ENCODE measurements at regions not wholly inside any gene's neighbourhood (a gene's known extent, or its start where the extent isn't known, plus 50 kb on each side); places are given as distances from the start of the nearest gene placed in this dataset.

- TF ChIP-seq NFIC (IDR thresholded peaks at IDR 0.05) (no peak), FOXM1 (IDR thresholded peaks at IDR 0.05; ENCODE audit: borderline replicate concordance, low read depth) (no peak), EP300 (IDR thresholded peaks at IDR 0.05; ENCODE audit: borderline replicate concordance) (no peak)
Measured at GRCh38 chr3:67290438-67290837, 292.3 kb downstream of the KBTBD8 start.

GRCh38 chr3:67291287-67292252, 293.5 kb downstream of the KBTBD8 start:
- TF ChIP-seq FOXM1 (IDR thresholded peaks at IDR 0.05; ENCODE audit: borderline replicate concordance, low read depth) (no peak), TAF1 (IDR thresholded peaks at IDR 0.05; ENCODE audit: low read depth) (no peak), TCF12 (IDR thresholded peaks at IDR 0.05; ENCODE audit: low read depth) (no peak), EGR1 (IDR thresholded peaks at IDR 0.05) (no peak), YY1 (IDR thresholded peaks at IDR 0.05; ENCODE audit: low read depth) (no peak), NFIC (IDR thresholded peaks at IDR 0.05) (no peak), CEBPB (IDR thresholded peaks at IDR 0.05) (no peak), RAD21 (IDR thresholded peaks at IDR 0.05; ENCODE audit: low read depth) (no peak), MAX (IDR thresholded peaks at IDR 0.05) (no peak), EP300 (IDR thresholded peaks at IDR 0.05; ENCODE audit: borderline replicate concordance) (no peak), ZBTB7A (IDR thresholded peaks at IDR 0.05; ENCODE audit: low read depth) (no peak), USF1 (IDR thresholded peaks at IDR 0.05) (no peak), TEAD4 (IDR thresholded peaks at IDR 0.05) (no peak), REST (IDR thresholded peaks at IDR 0.05; ENCODE audit: low read depth) (no peak), CREB1 (IDR thresholded peaks at IDR 0.05; ENCODE audit: low read depth) (no peak)

- TF ChIP-seq CEBPB (IDR thresholded peaks at IDR 0.05) (peak; percentile 84), ZBTB7A (IDR thresholded peaks at IDR 0.05; ENCODE audit: low read depth) (no peak)
Measured at GRCh38 chr3:67292356-67293121, 294.4 kb downstream of the KBTBD8 start.

- TF ChIP-seq ZBTB7A (IDR thresholded peaks at IDR 0.05; ENCODE audit: low read depth) = no peak
- TF ChIP-seq CEBPB (IDR thresholded peaks at IDR 0.05) = no peak
- TF ChIP-seq EP300 (IDR thresholded peaks at IDR 0.05; ENCODE audit: borderline replicate concordance) = no peak
- no peak for TF ChIP-seq TCF12 (IDR thresholded peaks at IDR 0.05; ENCODE audit: low read depth)
- TF ChIP-seq RAD21 (IDR thresholded peaks at IDR 0.05; ENCODE audit: low read depth) = no peak
- TF ChIP-seq REST (IDR thresholded peaks at IDR 0.05; ENCODE audit: low read depth) = no peak
- no peak for TF ChIP-seq FOXM1 (IDR thresholded peaks at IDR 0.05; ENCODE audit: borderline replicate concordance, low read depth)
- no peak for TF ChIP-seq TAF1 (IDR thresholded peaks at IDR 0.05; ENCODE audit: low read depth)
- TF ChIP-seq TEAD4 (IDR thresholded peaks at IDR 0.05) = no peak
- no peak for TF ChIP-seq EGR1 (IDR thresholded peaks at IDR 0.05)
- TF ChIP-seq NFIC (IDR thresholded peaks at IDR 0.05) = no peak
- TF ChIP-seq MAX (IDR thresholded peaks at IDR 0.05) = no peak
- TF ChIP-seq YY1 (IDR thresholded peaks at IDR 0.05; ENCODE audit: low read depth) = no peak
- no peak for TF ChIP-seq CREB1 (IDR thresholded peaks at IDR 0.05; ENCODE audit: low read depth)
- TF ChIP-seq USF1 (IDR thresholded peaks at IDR 0.05) = no peak
Measured at GRCh38 chr3:67294341-67294740, 296.2 kb downstream of the KBTBD8 start.

- no peak for TF ChIP-seq EGR1 (IDR thresholded peaks at IDR 0.05)
- peak; percentile 84 for TF ChIP-seq TCF12 (IDR thresholded peaks at IDR 0.05; ENCODE audit: low read depth)
- peak; percentile 50; the same call in 1 of the 2 replicates for TF ChIP-seq MAX (IDR thresholded peaks at IDR 0.05)
- no peak for TF ChIP-seq YY1 (IDR thresholded peaks at IDR 0.05; ENCODE audit: low read depth)
- no peak for TF ChIP-seq CREB1 (IDR thresholded peaks at IDR 0.05; ENCODE audit: low read depth)
- TF ChIP-seq NFIC (IDR thresholded peaks at IDR 0.05) = peak; percentile 44; the same call in 1 of the 2 replicates
- no peak for TF ChIP-seq REST (IDR thresholded peaks at IDR 0.05; ENCODE audit: low read depth)
- TF ChIP-seq CEBPB (IDR thresholded peaks at IDR 0.05) = peak; percentile 84
- peak; percentile 91 for TF ChIP-seq EP300 (IDR thresholded peaks at IDR 0.05; ENCODE audit: borderline replicate concordance)
- no peak for TF ChIP-seq TAF1 (IDR thresholded peaks at IDR 0.05; ENCODE audit: low read depth)
- no peak for TF ChIP-seq RAD21 (IDR thresholded peaks at IDR 0.05; ENCODE audit: low read depth)
- peak; percentile 58; the same call in 1 of the 2 replicates for TF ChIP-seq FOXM1 (IDR thresholded peaks at IDR 0.05; ENCODE audit: borderline replicate concordance, low read depth)
- TF ChIP-seq TEAD4 (IDR thresholded peaks at IDR 0.05) = peak; percentile 91
- TF ChIP-seq ZBTB7A (IDR thresholded peaks at IDR 0.05; ENCODE audit: low read depth) = no peak
- no peak for TF ChIP-seq USF1 (IDR thresholded peaks at IDR 0.05)
Measured at GRCh38 chr3:67296039-67296892, 298.2 kb downstream of the KBTBD8 start.

Measured in Ishikawa (cell line).